IPS-20b (cell line): ENCODE measurements at regions not wholly inside any gene's neighbourhood (a gene's known extent, or its start where the extent isn't known, plus 50 kb on each side); places are given as distances from the start of the nearest gene placed in this dataset.
"Not testable (repeated sequence)": the region's sequence is repeated elsewhere in the genome, so short reads cannot be mapped to it uniquely, and the experiment has no call there.

Experiments used
- H3K27ac ChIP-seq: one replicate; pipeline ENCODE4 v1.5.1; 2013; ENCODE audit warnings: low read length
- H3K27me3 ChIP-seq: 2 replicates; pipeline ENCODE4 v1.6.1; 2013; ENCODE audit warnings: mild to moderate bottlenecking, low read length, inconsistent platforms; ENCODE audit not compliant: insufficient read depth
- H3K36me3 ChIP-seq: 2 replicates; pipeline ENCODE4 v1.6.1; 2013; ENCODE audit warnings: low read depth, mild to moderate bottlenecking, inconsistent platforms, low read length, moderate library complexity; ENCODE audit not compliant: insufficient read depth
- H3K4me1 ChIP-seq: 2 replicates; pipeline ENCODE4 v1.6.1; 2013; ENCODE audit warnings: mild to moderate bottlenecking, control low read depth, inconsistent platforms, low read length, moderate library complexity; ENCODE audit not compliant: insufficient read depth
- H3K4me3 ChIP-seq: 2 replicates; pipeline ENCODE4 v1.5.1; 2013; ENCODE audit warnings: mild to moderate bottlenecking, low read length, inconsistent platforms
- H3K9ac ChIP-seq: 2 replicates; pipeline ENCODE4 v1.6.1; 2013; ENCODE audit warnings: low read depth, mild to moderate bottlenecking, inconsistent platforms, low read length, moderate library complexity
- H3K9me3 ChIP-seq: 2 replicates; pipeline ENCODE4 v1.6.1; 2013; ENCODE audit warnings: mild to moderate bottlenecking, low read depth, low read length, inconsistent platforms; ENCODE audit not compliant: insufficient read depth

GRCh38 chr11:38788561-38788960 is 2190.5 kb upstream of the RAG2 start:
- Histone ChIP-seq H3K4me3 (no peak overlapping the region), H3K9ac (no peak overlapping the region), H3K27me3 (no peaks in the 10 kb centered on the region), H3K9me3 (no peaks in the 10 kb centered on the region), H3K27ac (no peak overlapping the region), H3K4me1 (no peaks in the 10 kb centered on the region), H3K36me3 (no peaks in the 10 kb centered on the region)

GRCh38 chr11:38784164-38784563 is 2186.1 kb upstream of the RAG2 start:
- Histone ChIP-seq H3K27me3 (no peaks in the 10 kb centered on the region), H3K27ac (no peak overlapping the region), H3K9me3 (no peaks in the 10 kb centered on the region), H3K4me1 (no peaks in the 10 kb centered on the region), H3K4me3 (no peak overlapping the region), H3K9ac (no peak overlapping the region), H3K36me3 (no peaks in the 10 kb centered on the region)

GRCh38 chr11:38766796-38767195 is 2168.8 kb upstream of the RAG2 start:
- Histone ChIP-seq H3K27ac (no peak overlapping the region), H3K4me3 (no peak overlapping the region), H3K36me3 (no peaks in the 10 kb centered on the region), H3K9ac (no peak overlapping the region), H3K9me3 (no peaks in the 10 kb centered on the region), H3K4me1 (no peaks in the 10 kb centered on the region), H3K27me3 (no peaks in the 10 kb centered on the region)

- Histone ChIP-seq H3K27ac (no peak overlapping the region), H3K36me3 (no peaks in the 10 kb centered on the region), H3K9me3 (no peaks in the 10 kb centered on the region)
Measured at GRCh38 chr11:38759394-38759793, 2161.4 kb upstream of the RAG2 start.

GRCh38 chr11:38756537-38756936 is 2158.5 kb upstream of the RAG2 start:
- Histone ChIP-seq H3K9me3 (peaks cover 8% of the 10 kb centered on the region; the same call in 1 of the 2 replicates), H3K36me3 (no peaks in the 10 kb centered on the region), H3K27ac (no peak overlapping the region), H3K4me1 (no peaks in the 10 kb centered on the region), H3K27me3 (no peaks in the 10 kb centered on the region), H3K4me3 (no peak overlapping the region), H3K9ac (no peak overlapping the region)

More at GRCh38 chr11:38759394-38759793, 2161.4 kb upstream of the RAG2 start:
- no peaks in the 10 kb centered on the region for H3K4me1 ChIP-seq
- no peak overlapping the region for H3K9ac ChIP-seq
- H3K27me3 ChIP-seq: no peaks in the 10 kb centered on the region
- H3K4me3 ChIP-seq: no peak overlapping the region

GRCh38 chr11:38751421-38751820 is 2153.4 kb upstream of the RAG2 start:
- H3K9me3 ChIP-seq: peaks cover 8% of the 10 kb centered on the region; the same call in 1 of the 2 replicates
- H3K4me1 ChIP-seq: no peaks in the 10 kb centered on the region
- no peaks in the 10 kb centered on the region for H3K27me3 ChIP-seq

GRCh38 chr11:38746516-38746915 is 2148.5 kb upstream of the RAG2 start:
- H3K4me3 ChIP-seq, H3K27ac ChIP-seq, H3K9me3 ChIP-seq, H3K4me1 ChIP-seq, H3K27me3 ChIP-seq, H3K9ac ChIP-seq, H3K36me3 ChIP-seq: not testable (repeated sequence)

More at GRCh38 chr11:38751421-38751820, 2153.4 kb upstream of the RAG2 start:
- Histone ChIP-seq H3K36me3 (no peaks in the 10 kb centered on the region), H3K9ac (no peak overlapping the region), H3K27ac (no peak overlapping the region), H3K4me3 (no peak overlapping the region)

- Histone ChIP-seq H3K27me3 (no peaks in the 10 kb centered on the region), H3K27ac (no peak overlapping the region), H3K4me3 (no peak overlapping the region), H3K9me3 (no peaks in the 10 kb centered on the region), H3K4me1 (no peaks in the 10 kb centered on the region), H3K9ac (no peak overlapping the region), H3K36me3 (no peaks in the 10 kb centered on the region)
Measured at GRCh38 chr11:38723361-38723760, 2125.3 kb upstream of the RAG2 start.

- H3K36me3 ChIP-seq: no peaks in the 10 kb centered on the region
- H3K27ac ChIP-seq: no peak overlapping the region
- no peaks in the 10 kb centered on the region for H3K27me3 ChIP-seq
- no peaks in the 10 kb centered on the region for H3K9me3 ChIP-seq
- H3K4me3 ChIP-seq: no peak overlapping the region
- H3K9ac ChIP-seq: no peak overlapping the region
- H3K4me1 ChIP-seq: no peaks in the 10 kb centered on the region
Measured at GRCh38 chr11:38721586-38722315, 2123.7 kb upstream of the RAG2 start.

- H3K27ac ChIP-seq: no peak overlapping the region
- no peaks in the 10 kb centered on the region for H3K4me1 ChIP-seq
- no peaks in the 10 kb centered on the region for H3K9me3 ChIP-seq
Measured at GRCh38 chr11:38718659-38719058, 2120.6 kb upstream of the RAG2 start.

GRCh38 chr11:38718049-38718448 is 2120.0 kb upstream of the RAG2 start:
- no peak overlapping the region for H3K9ac ChIP-seq
- no peaks in the 10 kb centered on the region for H3K36me3 ChIP-seq
- H3K4me1 ChIP-seq: no peaks in the 10 kb centered on the region
- no peak overlapping the region for H3K27ac ChIP-seq
- no peaks in the 10 kb centered on the region for H3K9me3 ChIP-seq
- H3K27me3 ChIP-seq: no peaks in the 10 kb centered on the region
- H3K4me3 ChIP-seq: no peak overlapping the region

More at GRCh38 chr11:38718659-38719058, 2120.6 kb upstream of the RAG2 start:
- H3K36me3 ChIP-seq: no peaks in the 10 kb centered on the region
- no peak overlapping the region for H3K4me3 ChIP-seq
- H3K9ac ChIP-seq: no peak overlapping the region
- no peaks in the 10 kb centered on the region for H3K27me3 ChIP-seq

- H3K27ac ChIP-seq: no peak overlapping the region
- H3K27me3 ChIP-seq: no peaks in the 10 kb centered on the region
- H3K4me3 ChIP-seq: no peak overlapping the region
- H3K9ac ChIP-seq: no peak overlapping the region
- no peaks in the 10 kb centered on the region for H3K36me3 ChIP-seq
- no peaks in the 10 kb centered on the region for H3K4me1 ChIP-seq
- H3K9me3 ChIP-seq: no peaks in the 10 kb centered on the region
Measured at GRCh38 chr11:38711110-38711509, 2113.1 kb upstream of the RAG2 start.
